HCEC 1CT (cell line): ENCODE measurements at regions not wholly inside any gene's neighbourhood (a gene's known extent, or its start where the extent isn't known, plus 50 kb on each side); places are given as distances from the start of the nearest gene placed in this dataset.
"Not testable (repeated sequence)": the region's sequence is repeated elsewhere in the genome, so short reads cannot be mapped to it uniquely, and the experiment has no call there.

ENCODE experiments used
- DNase-seq: peaks from one replicate; pipeline ENCODE4 v3.0.0-alpha.2; 2017

GRCh38 chr11:69220561-69221051, 64.9 kb downstream of the SMIM38 start:
- DNase-seq: no peak

DNA sequence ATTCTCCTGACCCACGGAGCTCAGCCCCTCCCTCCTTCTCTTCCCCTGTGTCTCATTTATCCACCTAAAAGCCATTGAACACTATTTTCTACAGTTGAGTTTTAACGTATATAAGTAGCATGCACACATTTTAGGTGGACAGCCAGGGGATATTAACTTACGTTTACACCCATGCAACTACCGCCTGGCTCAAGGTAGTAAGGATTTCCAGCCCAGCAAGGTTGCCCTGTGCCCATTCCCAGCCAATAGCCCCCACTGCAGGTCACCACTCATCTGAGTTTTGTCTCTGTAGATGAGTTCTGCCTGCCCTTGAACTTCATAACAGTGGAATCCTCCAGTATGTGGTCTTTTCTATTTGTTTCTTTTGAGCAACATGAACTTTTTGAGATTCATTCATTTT, 65.4 kb downstream of the SMIM38 start:
- no peak for DNase-seq

- not testable (repeated sequence) for DNase-seq
Observed at GRCh38 chr11:69221636-69222035, 65.9 kb downstream of the SMIM38 start.

GRCh38 chr11:69227271-69227670, 66.7 kb upstream of the MYEOV start:
- no peak for DNase-seq

- no peak for DNase-seq
Observed at GRCh38 chr11:69229511-69229910, 64.4 kb upstream of the MYEOV start.

GRCh38 chr11:69230856-69231425, 63.0 kb upstream of the MYEOV start:
- no peak for DNase-seq

- DNase-seq: no peak
Observed at GRCh38 chr11:69231466-69232018, 62.4 kb upstream of the MYEOV start.

DNA sequence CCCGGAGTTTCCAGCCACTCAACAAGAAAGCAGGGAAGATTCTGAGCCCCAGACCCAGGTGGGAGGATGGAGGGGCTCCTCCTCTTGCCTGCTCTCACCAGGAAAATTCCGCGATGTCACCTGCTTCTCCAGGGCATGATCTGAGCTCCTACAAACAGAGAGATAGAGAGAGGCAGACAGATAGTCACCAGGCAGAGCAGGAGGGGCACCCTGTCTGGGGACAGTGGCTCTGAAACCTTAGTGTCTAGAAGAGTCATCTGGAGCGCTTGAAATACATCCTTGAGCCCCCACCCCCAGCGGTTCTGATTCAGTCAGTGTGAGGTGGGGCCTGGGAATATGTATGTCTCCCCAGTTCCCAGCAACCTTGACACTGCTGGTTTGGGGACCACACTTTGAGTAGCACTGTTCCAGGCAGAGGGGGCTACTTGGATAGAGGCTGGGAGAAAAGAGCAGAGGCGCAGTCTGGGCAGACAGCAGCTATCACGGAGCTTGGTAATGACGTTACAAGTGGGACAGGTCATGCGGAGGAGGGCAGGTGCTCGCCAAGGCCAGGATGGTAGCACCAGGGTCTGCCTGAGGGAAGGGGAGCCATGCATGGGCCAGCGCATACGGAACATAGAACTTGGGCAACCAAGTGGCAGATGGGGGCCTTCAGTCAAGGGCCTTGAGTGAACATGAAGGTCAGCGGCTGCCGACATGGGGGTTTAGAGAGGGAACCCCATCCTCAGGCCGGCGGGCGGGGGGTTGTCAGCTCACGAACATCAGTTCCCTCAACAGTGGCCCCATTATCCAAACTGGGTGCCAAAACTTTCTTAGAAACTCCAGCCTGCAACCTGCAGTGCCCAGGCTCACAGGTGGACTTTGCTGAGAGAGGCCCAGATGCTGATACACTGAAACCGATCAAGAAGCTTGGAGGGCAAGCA, 60.9 kb upstream of the MYEOV start:
- no peak for DNase-seq

DNA sequence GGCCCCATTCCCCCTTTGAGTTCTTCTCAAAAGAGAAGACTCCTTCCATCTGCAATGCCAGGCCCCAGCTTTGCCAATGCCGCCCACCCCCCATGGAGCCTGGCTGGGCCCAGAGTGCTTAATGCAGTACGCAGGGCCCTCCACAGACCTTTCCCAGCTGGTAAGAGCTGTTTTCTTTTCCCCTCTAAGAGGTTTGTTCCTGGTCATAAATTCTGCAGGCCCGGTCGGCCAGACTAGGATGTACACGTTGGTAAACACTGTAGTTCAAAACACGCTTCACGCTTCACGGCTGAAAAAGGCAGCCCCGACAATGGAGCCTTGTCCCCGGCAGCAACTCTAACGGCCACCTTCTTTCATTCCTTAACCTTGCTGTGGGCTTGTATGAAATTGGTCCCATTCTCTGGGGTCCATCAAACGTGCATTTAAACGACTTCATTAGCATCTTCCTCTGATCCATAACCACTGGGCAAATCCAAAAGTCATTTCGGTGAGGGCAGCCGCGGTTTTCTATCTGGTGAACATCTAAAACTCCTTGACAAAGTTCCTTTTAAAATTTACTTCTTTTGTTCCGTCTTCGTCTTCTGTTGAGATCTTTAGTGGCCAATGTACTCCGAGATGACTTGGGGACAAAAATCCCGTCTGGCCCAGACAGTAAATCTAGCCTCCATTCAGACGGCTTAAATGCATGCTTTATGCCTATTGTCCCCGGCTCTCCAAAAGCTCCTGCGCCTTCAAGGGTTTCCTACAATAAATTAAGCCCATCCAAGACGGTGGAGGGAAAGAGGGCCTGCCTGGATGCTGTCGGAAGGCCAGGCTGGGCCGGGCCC, 60.0 kb upstream of the MYEOV start:
- DNase-seq: no peak

- no peak for DNase-seq
Observed at GRCh38 chr11:69234740-69235710, 58.9 kb upstream of the MYEOV start.

DNA sequence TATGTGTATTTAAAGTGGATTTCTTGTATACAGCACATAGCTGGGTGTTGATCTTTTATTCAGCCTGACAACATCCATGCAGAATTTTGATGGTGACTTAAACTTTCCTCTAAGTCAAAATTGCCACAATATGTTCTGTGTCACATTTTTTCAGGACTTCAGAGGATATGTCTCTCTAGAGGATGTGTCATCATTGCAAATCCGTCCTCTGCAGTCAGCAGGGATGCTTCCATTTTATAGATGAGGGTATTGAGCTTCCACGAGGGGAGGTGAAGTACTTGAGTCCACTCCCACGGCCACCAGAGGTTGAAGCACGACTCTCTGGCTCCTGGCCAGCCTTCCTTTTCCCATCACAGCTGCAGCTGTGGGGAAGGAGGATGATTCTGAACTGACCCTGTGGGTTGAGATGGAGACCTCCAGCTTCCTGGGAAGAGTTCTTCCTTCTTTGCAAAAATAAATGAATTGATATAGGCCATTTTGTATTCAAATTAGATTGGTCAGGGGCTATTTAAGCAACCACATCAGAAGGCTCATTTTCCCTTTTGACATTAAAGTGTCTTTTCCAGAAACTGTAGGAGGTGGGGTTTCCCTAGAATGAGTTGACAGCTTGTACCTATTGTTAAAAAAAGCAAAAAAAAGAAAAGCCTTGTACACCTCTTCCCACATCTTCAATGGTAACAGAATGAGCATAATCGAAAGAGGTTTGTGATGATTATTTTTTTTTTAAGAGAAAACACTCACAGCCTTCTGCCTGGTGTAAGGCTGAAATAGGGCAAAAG, 55.2 kb upstream of the MYEOV start:
- no peak for DNase-seq

DNA sequence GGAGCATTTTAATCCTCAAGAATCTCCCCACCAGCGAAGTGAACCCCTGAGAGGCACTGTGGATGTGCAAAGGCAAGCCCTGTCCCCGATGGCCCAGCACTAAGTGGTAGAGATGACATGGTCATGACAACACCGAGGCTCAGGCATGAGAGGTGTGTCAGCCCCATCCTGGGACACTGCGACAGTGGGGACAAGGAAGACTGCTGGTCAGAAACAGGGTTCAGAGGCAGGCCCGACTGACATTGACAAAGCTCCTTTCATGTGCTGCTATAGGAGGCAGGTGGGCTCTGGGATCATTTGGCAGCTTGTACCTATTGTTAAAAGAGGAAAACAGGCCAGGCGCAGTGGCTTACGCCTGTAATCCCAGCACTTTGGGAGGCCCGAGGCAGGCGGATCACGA, 54.3 kb upstream of the MYEOV start:
- no peak for DNase-seq

GRCh38 chr11:69240332-69241074, 53.5 kb upstream of the MYEOV start:
- no peak for DNase-seq

DNA sequence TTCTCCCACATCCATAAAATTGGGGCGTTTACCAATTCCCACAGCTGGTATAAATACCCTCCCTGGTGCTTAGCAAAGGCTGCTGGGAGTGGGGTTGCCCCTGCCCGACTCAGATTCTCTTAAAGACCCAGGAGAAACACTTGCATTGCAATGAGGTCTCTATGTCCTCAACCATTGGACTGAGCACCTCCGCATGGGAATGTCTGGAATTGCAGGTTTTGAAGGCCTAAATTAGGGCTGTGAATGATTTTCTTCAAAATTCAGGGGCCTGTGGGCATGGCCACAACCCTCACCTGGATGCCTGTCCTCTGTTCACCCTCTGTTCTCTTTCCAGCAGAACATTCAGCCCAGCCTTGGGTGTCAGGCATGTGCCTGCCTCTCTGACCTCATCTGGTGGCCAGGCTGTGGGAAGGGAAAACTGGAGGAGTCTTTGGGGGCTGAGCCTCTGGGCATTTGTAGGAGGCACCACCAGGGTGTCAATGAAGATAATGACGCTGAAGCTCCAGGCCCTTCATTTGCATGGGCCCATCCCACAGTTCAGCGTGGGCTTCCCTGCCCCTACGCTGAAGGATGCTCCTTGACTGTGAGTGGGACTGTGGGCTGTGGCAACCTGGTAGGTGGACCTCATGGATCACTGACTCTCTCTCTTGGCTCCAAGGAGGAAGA, 52.7 kb upstream of the MYEOV start:
- DNase-seq: no peak

DNA sequence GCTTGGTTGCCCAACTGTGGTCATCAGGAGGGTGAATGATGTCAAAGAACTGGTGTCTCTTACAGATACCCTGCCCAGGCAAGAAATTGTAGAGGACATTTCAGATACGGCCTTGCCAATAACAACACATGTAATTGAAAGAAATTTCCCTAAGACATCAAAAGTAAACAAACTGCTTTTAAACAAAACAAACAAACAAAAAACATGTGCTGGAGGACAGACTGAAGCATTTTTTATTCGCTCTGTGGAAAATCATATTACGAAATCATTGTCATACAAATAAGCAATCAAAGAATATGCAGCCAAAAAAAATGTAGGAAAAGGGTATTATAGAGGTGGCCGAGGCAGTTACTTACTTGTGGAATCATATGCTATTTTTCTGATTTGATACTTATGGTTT, 52.1 kb upstream of the MYEOV start:
- DNase-seq: no peak

GRCh38 chr11:69242266-69242920, 51.6 kb upstream of the MYEOV start:
- DNase-seq: no peak

DNA sequence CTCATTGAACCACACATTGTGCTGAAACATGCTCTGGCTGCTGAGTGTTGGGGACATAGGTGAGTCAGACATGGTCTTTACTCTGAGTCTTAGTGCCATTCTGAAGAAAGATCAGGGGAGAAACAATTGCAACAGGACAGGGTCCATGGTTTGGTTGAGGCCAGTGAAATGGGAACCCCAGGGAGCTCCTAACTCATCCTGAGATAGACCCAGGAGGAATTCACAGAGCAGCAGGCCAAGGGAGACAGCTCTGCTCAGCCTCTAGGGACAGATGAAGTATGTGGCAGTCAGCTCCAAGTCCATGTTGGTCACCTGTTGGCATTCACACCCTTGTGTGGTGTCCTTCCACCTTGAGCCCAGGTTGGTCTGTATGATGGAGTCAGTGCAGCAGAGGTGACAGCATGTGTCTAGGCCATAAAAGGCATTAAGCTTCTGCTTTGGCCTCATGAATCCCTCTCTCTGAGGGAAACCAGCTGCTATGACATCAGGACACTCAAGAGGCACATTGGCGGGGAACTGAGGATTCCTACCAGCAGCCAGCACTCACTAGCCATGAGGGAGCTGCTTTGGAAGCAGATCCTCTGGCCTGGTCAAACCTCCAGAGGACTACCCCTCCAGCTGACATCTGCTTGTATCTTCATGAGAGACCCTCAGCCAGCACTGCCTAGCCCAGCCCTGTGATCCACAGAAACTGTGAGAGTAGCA, 50.3 kb upstream of the MYEOV start:
- DNase-seq: no peak
